NCI-H2196 treated with DMSO at 0.1 percent for 48 hours (cell line): ENCODE measurements at regions not wholly inside any gene's neighbourhood (a gene's known extent, or its start where the extent isn't known, plus 50 kb on each side); places are given as distances from the start of the nearest gene placed in this dataset.

Experiments
- DNase-seq: peaks from one replicate; lab custom pipeline; 2025; ENCODE audit not compliant: unreplicated experiment; lab: John Stamatoyannopoulos, UW

GRCh38 chr22:17269224-17269606 lies 50.0 kb upstream of the ADA2 start:
- DNase-seq = no peak
